RWPE1 (cell line): ENCODE measurements at regions not wholly inside any gene's neighbourhood (a gene's known extent, or its start where the extent isn't known, plus 50 kb on each side); places are given as distances from the start of the nearest gene placed in this dataset.

Experiments
- CTCF ChIA-PET: fragments of 350-600 bp; sonication (Branson Sonifier 250); formaldehyde crosslinking; extraction: SDS; loops from one replicate; lab custom pipeline; 2021; lab: Yijun Ruan, JAX
- POLR2A ChIA-PET: fragments of 400-600 bp; formaldehyde crosslinking; extraction: SDS; loops from one replicate; lab custom pipeline; 2020; ENCODE audit warnings: antibody characterized with exemption; ENCODE audit not compliant: low non-redundant PET; lab: Yijun Ruan, JAX
- DNase-seq: peaks from one replicate; pipeline ENCODE4 v3.0.0; 2012; ENCODE audit warnings: low spot score
- H3K27ac ChIP-seq: fragments of 450-650 bp; 2 replicates; pipeline ENCODE4 v1.5.1; 2017
- TF ChIP-seq, protein P1 (sequence below): fragments of 450-650 bp; conservative IDR thresholded peaks from 2 replicates; pipeline ENCODE4 v1.5.1; 2017; ENCODE audit warnings: low read depth, mild to moderate bottlenecking

DNA sequence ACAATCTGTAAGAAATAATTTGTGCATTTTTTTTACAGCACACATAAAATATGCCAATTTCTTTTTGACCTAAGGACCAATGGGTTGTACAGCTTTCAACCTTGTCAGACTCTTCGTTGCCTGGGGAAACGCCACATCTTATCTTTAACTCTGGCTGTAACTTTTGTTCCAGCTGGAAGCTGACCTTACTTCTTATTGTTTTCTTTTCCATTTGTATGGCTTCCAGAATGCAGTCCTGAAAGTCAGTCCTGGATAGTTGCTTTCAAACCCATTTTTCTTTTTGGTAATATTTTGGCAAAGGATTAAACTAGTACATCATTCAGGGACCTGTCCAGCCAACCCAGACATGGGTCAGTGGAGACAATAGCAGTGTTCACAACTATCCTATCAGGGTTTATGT, 686.5 kb upstream of the CDH2 start:
- POLR2A ChIA-PET: no interaction called here

DNA sequence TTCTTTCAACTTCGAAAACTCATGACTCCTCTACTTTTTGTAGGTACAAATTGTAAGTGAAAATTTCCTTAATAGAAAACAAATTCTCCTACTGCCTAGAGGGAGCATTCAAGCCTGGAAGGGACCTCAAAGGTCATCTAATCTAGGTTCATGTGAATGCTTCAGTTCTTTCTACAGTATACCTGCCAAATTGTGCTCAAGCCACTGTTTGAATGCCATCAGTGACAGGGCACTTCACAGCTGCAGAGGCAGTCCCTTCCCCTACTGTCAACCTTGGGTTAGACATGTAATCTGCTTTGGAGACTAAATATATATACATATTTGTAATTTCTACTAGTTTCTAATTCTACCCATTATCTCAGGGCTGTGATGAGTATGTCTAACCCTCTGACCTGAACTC, 681.3 kb upstream of the CDH2 start:
- CTCF ChIA-PET: no interaction called here
- no peak overlapping the region for H3K27ac ChIP-seq
- POLR2A ChIA-PET: no interaction called here
- TF ChIP-seq, protein P1, sequence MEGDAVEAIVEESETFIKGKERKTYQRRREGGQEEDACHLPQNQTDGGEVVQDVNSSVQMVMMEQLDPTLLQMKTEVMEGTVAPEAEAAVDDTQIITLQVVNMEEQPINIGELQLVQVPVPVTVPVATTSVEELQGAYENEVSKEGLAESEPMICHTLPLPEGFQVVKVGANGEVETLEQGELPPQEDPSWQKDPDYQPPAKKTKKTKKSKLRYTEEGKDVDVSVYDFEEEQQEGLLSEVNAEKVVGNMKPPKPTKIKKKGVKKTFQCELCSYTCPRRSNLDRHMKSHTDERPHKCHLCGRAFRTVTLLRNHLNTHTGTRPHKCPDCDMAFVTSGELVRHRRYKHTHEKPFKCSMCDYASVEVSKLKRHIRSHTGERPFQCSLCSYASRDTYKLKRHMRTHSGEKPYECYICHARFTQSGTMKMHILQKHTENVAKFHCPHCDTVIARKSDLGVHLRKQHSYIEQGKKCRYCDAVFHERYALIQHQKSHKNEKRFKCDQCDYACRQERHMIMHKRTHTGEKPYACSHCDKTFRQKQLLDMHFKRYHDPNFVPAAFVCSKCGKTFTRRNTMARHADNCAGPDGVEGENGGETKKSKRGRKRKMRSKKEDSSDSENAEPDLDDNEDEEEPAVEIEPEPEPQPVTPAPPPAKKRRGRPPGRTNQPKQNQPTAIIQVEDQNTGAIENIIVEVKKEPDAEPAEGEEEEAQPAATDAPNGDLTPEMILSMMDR: no peak
- no peak for DNase-seq

More for the DNA sequence above, 686.5 kb upstream of the CDH2 start:
- TF ChIP-seq, protein P1: no peak
- DNase-seq: no peak
- H3K27ac ChIP-seq: no peak overlapping the region
- CTCF ChIA-PET: no interaction called here

DNA sequence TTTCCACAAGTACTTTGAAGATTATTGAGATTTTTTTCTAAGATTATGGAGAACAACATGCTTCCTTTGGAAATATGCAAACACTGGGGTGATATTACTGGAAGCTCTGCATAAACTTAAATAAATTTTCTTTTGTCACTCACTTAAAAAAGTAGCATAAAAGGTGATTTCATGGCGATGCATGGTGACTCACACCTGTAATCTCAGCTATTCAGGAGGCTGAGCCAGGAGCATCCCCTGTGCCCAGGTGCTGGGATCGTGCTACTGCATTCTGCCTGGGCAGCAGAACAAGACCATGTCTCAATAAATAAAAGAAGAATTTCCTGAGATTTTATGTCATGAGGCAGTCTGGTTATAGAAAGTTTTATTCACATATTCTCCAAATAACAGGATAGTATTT, 679.1 kb upstream of the CDH2 start:
- no peak for DNase-seq
- H3K27ac ChIP-seq: no peak overlapping the region
- TF ChIP-seq, protein P1: no peak
- CTCF ChIA-PET: no interaction called here
- POLR2A ChIA-PET: no interaction called here

DNA sequence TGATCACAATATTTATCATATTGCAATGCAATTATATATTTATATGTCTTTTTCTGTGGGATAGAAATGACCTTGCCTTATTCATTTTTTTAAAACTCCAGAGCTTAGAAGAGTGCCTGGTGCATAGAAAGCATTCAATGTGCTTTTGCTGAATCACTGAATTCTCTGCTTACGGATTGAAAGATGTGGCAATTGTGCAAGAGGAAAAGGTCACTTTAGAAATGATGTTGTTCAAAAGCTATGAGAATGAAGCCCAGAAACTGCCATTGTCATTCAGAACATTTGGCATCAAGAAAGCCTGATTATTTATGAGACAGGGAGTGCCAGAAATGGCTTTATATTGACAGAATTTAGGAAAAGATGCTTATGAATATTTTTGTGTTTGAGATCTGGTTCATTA, 678.6 kb upstream of the CDH2 start:
- ChIA-PET CTCF (no interaction called here), POLR2A (no interaction called here)
- no peak overlapping the region for H3K27ac ChIP-seq
- TF ChIP-seq, protein P1: no peak
- no peak for DNase-seq

DNA sequence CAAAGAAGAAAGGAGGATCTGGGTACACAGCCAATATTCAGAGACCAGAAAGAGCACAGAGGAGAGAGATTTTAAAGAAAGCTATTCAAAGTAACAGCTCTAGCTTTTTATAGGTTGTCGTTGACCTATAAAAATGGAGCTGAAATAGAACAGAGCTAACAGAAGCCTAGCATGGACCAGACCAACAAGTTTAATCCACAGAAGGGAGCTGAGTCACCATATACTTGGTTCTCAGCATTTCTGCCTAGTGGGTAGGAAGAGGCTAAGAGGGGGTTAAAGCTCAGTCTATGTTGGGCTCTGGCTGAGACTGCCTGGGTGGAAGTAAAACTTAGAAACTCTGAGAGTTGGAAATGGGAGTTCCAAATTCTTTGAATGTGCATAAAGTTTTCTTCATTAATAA, 678.0 kb upstream of the CDH2 start:
- H3K27ac ChIP-seq: no peak overlapping the region
- DNase-seq: no peak
- ChIA-PET POLR2A (no interaction called here), CTCF (no interaction called here)
- TF ChIP-seq, protein P1: no peak

DNA sequence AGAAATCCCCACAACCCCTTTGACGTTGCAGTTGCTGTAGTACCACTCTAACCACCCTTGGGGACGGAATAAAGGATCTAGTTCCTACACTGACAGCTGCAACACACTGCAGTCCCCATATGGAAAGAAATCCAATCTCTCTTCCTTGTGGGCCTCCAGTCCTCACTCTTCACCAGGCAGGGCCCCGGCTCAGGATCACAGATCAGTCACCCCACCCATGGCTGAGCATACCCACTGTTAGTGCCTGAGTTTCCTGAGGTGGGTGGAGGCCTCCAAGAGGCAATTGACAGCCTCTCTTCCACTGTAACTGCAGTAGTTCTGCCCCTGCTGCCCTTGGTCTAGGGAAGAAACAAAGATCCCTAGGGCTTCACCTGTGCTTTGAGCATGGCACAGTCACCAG, 670.0 kb upstream of the CDH2 start:
- ChIA-PET POLR2A (no interaction called here), CTCF (no interaction called here)
- no peak for DNase-seq
- H3K27ac ChIP-seq: no peak overlapping the region
- TF ChIP-seq, protein P1: no peak

DNA sequence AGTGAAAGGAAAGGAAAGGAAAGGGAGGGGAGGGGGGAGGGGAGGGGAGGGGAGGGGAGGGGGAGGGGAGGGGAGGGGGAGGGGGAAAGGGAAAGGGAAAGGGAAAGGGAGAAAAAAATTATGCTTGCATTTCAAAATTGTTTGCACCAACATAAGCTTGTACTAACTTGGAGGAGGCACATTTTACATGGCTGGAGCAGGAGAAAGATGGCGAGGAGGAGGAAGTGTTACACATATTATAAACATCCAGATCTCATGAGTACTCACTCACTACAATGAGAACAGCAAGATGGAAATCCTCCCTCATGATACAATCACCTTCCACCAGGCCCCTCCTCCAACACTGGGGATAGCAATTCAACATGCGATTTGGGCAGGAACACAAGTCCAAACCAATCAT, 660.2 kb upstream of the CDH2 start:
- no peak overlapping the region for H3K27ac ChIP-seq
- CTCF ChIA-PET: no interaction called here
- POLR2A ChIA-PET: no interaction called here
- DNase-seq: no peak
- TF ChIP-seq, protein P1: no peak
